Fibroblast of skin of left biceps (primary cell): ENCODE measurements at regions not wholly inside any gene's neighbourhood (a gene's known extent, or its start where the extent isn't known, plus 50 kb on each side); places are given as distances from the start of the nearest gene placed in this dataset.
"Not testable (repeated sequence)": the region's sequence is repeated elsewhere in the genome, so short reads cannot be mapped to it uniquely, and the experiment has no call there.

ENCODE experiments used
- DNase-seq, 2 experiments: peaks; one replicate each; pipeline ENCODE4 v3.0.0-alpha.2; 2013; ENCODE audit warnings: low read depth in 2 of 2

GRCh38 chr5:15384176-15384575 lies 115.8 kb upstream of the FBXL7 start:
- no peak for DNase-seq

- DNase-seq: no peak
These were observed 116.5 kb upstream of the FBXL7 start for GRCh38 chr5:15383469-15383868.

GRCh38 chr5:15383021-15383420 lies 117.0 kb upstream of the FBXL7 start:
- DNase-seq: no peak

- DNase-seq: no peak
These were observed 122.2 kb upstream of the FBXL7 start for GRCh38 chr5:15377573-15378340.

GRCh38 chr5:15376803-15377202 lies 123.2 kb upstream of the FBXL7 start:
- no peak for DNase-seq

GRCh38 chr5:15376088-15376487 lies 123.9 kb upstream of the FBXL7 start:
- no peak for DNase-seq

GRCh38 chr5:15375559-15375958 lies 124.4 kb upstream of the FBXL7 start:
- no peak for DNase-seq

GRCh38 chr5:15374886-15375285 lies 125.1 kb upstream of the FBXL7 start:
- DNase-seq: no peak

- DNase-seq: no peak
These were observed 126.8 kb upstream of the FBXL7 start for GRCh38 chr5:15373151-15373550.

GRCh38 chr5:15371184-15371583 lies 128.8 kb upstream of the FBXL7 start:
- no peak for DNase-seq

GRCh38 chr5:15368835-15369234 lies 131.1 kb upstream of the FBXL7 start:
- no peak for DNase-seq

- no peak for DNase-seq
These were observed 132.5 kb upstream of the FBXL7 start for GRCh38 chr5:15367489-15367888.

GRCh38 chr5:15366676-15367391 lies 133.1 kb upstream of the FBXL7 start:
- DNase-seq: no peak

GRCh38 chr5:15365070-15365469 lies 134.9 kb upstream of the FBXL7 start:
- peak in 1 of 2 experiments; percentile 20 for DNase-seq

GRCh38 chr5:15363601-15364000 lies 136.4 kb upstream of the FBXL7 start:
- DNase-seq: no peak

- DNase-seq: not testable (repeated sequence)
These were observed 142.9 kb upstream of the FBXL7 start for GRCh38 chr5:15357092-15357453.

- DNase-seq: not testable (repeated sequence)
These were observed 143.5 kb upstream of the FBXL7 start for GRCh38 chr5:15356308-15357091.

- DNase-seq: peak; percentile 76 to 82
These were observed 146.0 kb upstream of the FBXL7 start for GRCh38 chr5:15354021-15354420.

- no peak for DNase-seq
These were observed 146.8 kb upstream of the FBXL7 start for GRCh38 chr5:15353086-15353645.

GRCh38 chr5:15350614-15351013 lies 149.4 kb upstream of the FBXL7 start:
- no peak for DNase-seq

GRCh38 chr5:15346738-15347137 lies 153.2 kb upstream of the FBXL7 start:
- no peak for DNase-seq

GRCh38 chr5:15344954-15345353 lies 155.0 kb upstream of the FBXL7 start:
- no peak for DNase-seq
